Endodermal cell (in vitro differentiated cells): ENCODE measurements at regions not wholly inside any gene's neighbourhood (a gene's known extent, or its start where the extent isn't known, plus 50 kb on each side); places are given as distances from the start of the nearest gene placed in this dataset.

Experiments
- DNase-seq: peaks from one replicate; pipeline ENCODE4 v3.0.0-alpha.2; 2017
- H3K27ac ChIP-seq: 2 replicates; pipeline ENCODE4 v1.5.1; 2013; ENCODE audit warnings: mild to moderate bottlenecking, low read depth, low read length, moderate library complexity
- H3K27me3 ChIP-seq: 2 replicates; pipeline ENCODE4 v1.6.1; 2013; ENCODE audit warnings: mild to moderate bottlenecking, low read length, moderate library complexity; ENCODE audit not compliant: insufficient read depth, control insufficient read depth, poor library complexity, severe bottlenecking
- H3K36me3 ChIP-seq: 2 replicates; pipeline ENCODE4 v1.7.0; 2013; ENCODE audit warnings: mild to moderate bottlenecking, low read length, moderate library complexity; ENCODE audit not compliant: control insufficient read depth, insufficient read depth
- H3K4me1 ChIP-seq: one replicate; pipeline ENCODE4 v1.7.0; 2013; ENCODE audit warnings: low read length; ENCODE audit not compliant: control insufficient read depth, insufficient read depth
- H3K4me3 ChIP-seq: 2 replicates; pipeline ENCODE4 v1.5.1; 2013; ENCODE audit warnings: mild to moderate bottlenecking, low read length, moderate library complexity
- H3K9ac ChIP-seq: 2 replicates; pipeline ENCODE4 v1.6.1; 2013; ENCODE audit warnings: mild to moderate bottlenecking, low read length, moderate library complexity; ENCODE audit not compliant: poor library complexity, severe bottlenecking; ENCODE audit errors: extremely low read depth
- H3K9me3 ChIP-seq: 2 replicates; pipeline ENCODE4 v1.6.1; 2013; ENCODE audit warnings: mild to moderate bottlenecking, low read length, moderate library complexity; ENCODE audit not compliant: control insufficient read depth
- H3K27ac Mint-ChIP-seq: 2 replicates; pipeline ENCODE4 v1.8.0; 2020; ENCODE audit warnings: mixed read lengths
- H3K27me3 Mint-ChIP-seq: 2 replicates; pipeline ENCODE4 v1.8.0; 2021; ENCODE audit warnings: mild to moderate bottlenecking, mixed read lengths; ENCODE audit not compliant: insufficient read depth
- H3K36me3 Mint-ChIP-seq: 2 replicates; pipeline ENCODE4 v1.8.0; 2020; ENCODE audit warnings: low read depth, mixed read lengths
- H3K4me1 Mint-ChIP-seq: 2 replicates; pipeline ENCODE4 v1.8.0; 2020; ENCODE audit warnings: mixed read lengths
- H3K4me3 Mint-ChIP-seq: 2 replicates; pipeline ENCODE4 v1.8.0; 2020; ENCODE audit warnings: mild to moderate bottlenecking, moderate library complexity, mixed read lengths
- H3K9me3 Mint-ChIP-seq: 2 replicates; pipeline ENCODE4 v1.8.0; 2020; ENCODE audit warnings: mild to moderate bottlenecking, mixed read lengths
- WGBS, 2 experiments: methylation state at CpG; one replicate each; pipeline versions ENCODE4 v1.1.5 to v1.1.7; 2013; ENCODE audit warnings: missing lambda C conversion rate in 2 of 2, mixed read lengths in 1 of 2; ENCODE audit not compliant: insufficient coverage in 1 of 2, insufficient read length in 1 of 2; 5-methylcytosine and 5-hydroxymethylcytosine counted together
- TF ChIP-seq, protein P1 (sequence below): fragments of 200-600 bp; sonication (generic); conservative IDR thresholded peaks from 2 replicates; pipeline ENCODE4 v1.5.0; 2021; ENCODE audit warnings: antibody characterized with exemption, mild to moderate bottlenecking

DNA sequence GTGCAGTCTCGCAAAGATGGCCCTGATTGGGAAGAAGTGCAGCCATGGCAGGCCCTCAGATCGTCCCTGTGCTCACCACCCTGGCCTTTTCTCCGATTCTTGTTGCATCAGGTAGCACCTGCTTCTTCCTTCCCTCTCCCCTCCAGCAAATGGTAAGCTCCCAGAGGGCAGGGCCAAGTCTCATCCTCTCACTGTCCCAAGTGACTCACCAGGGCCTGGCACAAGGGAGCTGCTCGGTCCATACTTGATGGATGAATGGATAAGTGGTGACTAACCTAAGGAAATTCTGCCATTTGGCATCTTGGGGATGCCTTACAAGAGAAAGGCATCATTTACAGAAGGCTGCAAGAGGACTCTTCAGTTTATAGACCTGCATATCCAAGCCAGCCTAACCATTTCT is 84.9 kb downstream of the ZIC5 start:
- TF ChIP-seq, protein P1, sequence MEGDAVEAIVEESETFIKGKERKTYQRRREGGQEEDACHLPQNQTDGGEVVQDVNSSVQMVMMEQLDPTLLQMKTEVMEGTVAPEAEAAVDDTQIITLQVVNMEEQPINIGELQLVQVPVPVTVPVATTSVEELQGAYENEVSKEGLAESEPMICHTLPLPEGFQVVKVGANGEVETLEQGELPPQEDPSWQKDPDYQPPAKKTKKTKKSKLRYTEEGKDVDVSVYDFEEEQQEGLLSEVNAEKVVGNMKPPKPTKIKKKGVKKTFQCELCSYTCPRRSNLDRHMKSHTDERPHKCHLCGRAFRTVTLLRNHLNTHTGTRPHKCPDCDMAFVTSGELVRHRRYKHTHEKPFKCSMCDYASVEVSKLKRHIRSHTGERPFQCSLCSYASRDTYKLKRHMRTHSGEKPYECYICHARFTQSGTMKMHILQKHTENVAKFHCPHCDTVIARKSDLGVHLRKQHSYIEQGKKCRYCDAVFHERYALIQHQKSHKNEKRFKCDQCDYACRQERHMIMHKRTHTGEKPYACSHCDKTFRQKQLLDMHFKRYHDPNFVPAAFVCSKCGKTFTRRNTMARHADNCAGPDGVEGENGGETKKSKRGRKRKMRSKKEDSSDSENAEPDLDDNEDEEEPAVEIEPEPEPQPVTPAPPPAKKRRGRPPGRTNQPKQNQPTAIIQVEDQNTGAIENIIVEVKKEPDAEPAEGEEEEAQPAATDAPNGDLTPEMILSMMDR = no peak
- peak; percentile 34 for DNase-seq
- Histone ChIP-seq H3K36me3 (no peaks in the 10 kb centered on the region), H3K4me3 (no peak overlapping the region), H3K9ac (no peak overlapping the region), H3K27me3 (no peaks in the 10 kb centered on the region), H3K4me1 (no peaks in the 10 kb centered on the region), H3K9me3 (no peaks in the 10 kb centered on the region), H3K27ac (no peak overlapping the region)
- Mint-ChIP-seq H3K4me1 (peaks cover 5% of the 10 kb centered on the region), H3K27me3 (peaks cover 6% of the 10 kb centered on the region), H3K36me3 (no peaks in the 10 kb centered on the region), H3K4me3 (no peak overlapping the region), H3K27ac (no peak overlapping the region), H3K9me3 (no peaks in the 10 kb centered on the region)
- 85 to 91% methylated on average over 4 of the region's 4 CpGs for WGBS, 2 experiments

DNA sequence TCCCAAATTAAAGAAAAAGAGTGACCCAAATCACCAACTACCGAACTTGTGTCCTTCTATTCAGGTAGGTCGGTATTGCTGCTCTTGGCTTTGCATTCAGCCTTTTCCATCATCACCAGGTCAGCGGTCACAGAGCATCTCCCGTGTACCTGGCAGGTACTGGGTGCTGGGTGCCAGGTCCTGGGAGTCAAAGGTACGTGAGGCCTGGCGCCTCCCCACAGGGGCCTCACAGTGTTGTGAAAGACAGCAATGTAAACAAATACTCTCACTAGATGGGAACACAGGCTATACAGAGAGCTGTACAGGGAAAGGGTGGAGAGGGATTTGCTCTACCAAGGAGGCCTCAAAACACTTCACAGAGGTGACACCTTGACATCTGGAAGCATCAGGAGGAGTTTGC is 86.7 kb downstream of the ZIC5 start:
- H3K9ac ChIP-seq = no peak overlapping the region
- H3K4me1 Mint-ChIP-seq = peaks cover 3% of the 10 kb centered on the region
- H3K9me3 Mint-ChIP-seq = no peaks in the 10 kb centered on the region
- no peaks in the 10 kb centered on the region for H3K9me3 ChIP-seq
- no peaks in the 10 kb centered on the region for H3K36me3 Mint-ChIP-seq
- H3K4me3 ChIP-seq = no peak overlapping the region
- H3K27ac Mint-ChIP-seq = no peak overlapping the region
- H3K36me3 ChIP-seq = no peaks in the 10 kb centered on the region
- no peaks in the 10 kb centered on the region for H3K27me3 ChIP-seq
- no peaks in the 10 kb centered on the region for H3K27me3 Mint-ChIP-seq
- H3K4me3 Mint-ChIP-seq = no peak overlapping the region
- 72 to 94% methylated on average over 4 to 6 of the region's 6 CpGs for WGBS, 2 experiments
- H3K4me1 ChIP-seq = no peaks in the 10 kb centered on the region
- DNase-seq = no peak
- TF ChIP-seq, protein P1 = no peak
- H3K27ac ChIP-seq = no peak overlapping the region

DNA sequence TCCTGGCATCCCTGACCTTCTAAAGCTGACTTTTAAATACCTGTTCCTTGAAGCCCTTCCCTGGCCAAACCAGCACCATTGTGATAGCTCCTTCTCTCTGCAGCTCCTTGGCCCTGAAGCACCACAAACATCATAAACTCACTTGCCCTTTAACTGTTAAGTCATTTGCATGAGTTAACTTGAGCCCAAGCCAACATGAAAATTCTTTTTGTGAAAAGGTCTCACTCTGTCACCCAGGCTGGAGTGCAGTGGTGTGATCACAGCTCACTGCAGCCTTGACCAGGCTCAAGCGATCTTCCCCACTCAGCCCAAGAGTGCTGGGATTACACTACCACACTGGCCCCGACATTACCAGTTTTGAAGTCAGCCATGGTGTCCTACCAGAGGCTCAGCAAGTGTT is 87.8 kb downstream of the ZIC5 start:
- no peaks in the 10 kb centered on the region for H3K9me3 ChIP-seq
- no peak overlapping the region for H3K9ac ChIP-seq
- H3K27ac ChIP-seq = no peak overlapping the region
- Mint-ChIP-seq H3K27me3 (no peaks in the 10 kb centered on the region), H3K36me3 (no peaks in the 10 kb centered on the region), H3K9me3 (no peaks in the 10 kb centered on the region), H3K4me3 (no peak overlapping the region), H3K27ac (no peak overlapping the region), H3K4me1 (peaks cover 3% of the 10 kb centered on the region)
- WGBS, 2 experiments = 92 to 94% methylated on average over 2 of the region's 2 CpGs
- H3K36me3 ChIP-seq = no peaks in the 10 kb centered on the region
- no peaks in the 10 kb centered on the region for H3K4me1 ChIP-seq
- H3K4me3 ChIP-seq = no peak overlapping the region
- peak; percentile 33 for DNase-seq
- no peaks in the 10 kb centered on the region for H3K27me3 ChIP-seq
- TF ChIP-seq, protein P1 = no peak
